Head of caudate nucleus (tissue), 42 donors: ENCODE measurements at regions not wholly inside any gene's neighbourhood (a gene's known extent, or its start where the extent isn't known, plus 50 kb on each side); places are given as distances from the start of the nearest gene placed in this dataset.

Experiments
- DNase-seq, 42 donors: peaks; one replicate each; pipeline versions ENCODE4 v3.0.0 to v3.0.0-alpha.2; 2020 to 2021; ENCODE audit warnings: mixed read lengths in 7 of 42
- intact Hi-C: fragments of 100-400 bp; cut with DNase I; formaldehyde crosslinking; loops from one replicate; pipeline ENCODE4 v1.15.0; 2022

DNA sequence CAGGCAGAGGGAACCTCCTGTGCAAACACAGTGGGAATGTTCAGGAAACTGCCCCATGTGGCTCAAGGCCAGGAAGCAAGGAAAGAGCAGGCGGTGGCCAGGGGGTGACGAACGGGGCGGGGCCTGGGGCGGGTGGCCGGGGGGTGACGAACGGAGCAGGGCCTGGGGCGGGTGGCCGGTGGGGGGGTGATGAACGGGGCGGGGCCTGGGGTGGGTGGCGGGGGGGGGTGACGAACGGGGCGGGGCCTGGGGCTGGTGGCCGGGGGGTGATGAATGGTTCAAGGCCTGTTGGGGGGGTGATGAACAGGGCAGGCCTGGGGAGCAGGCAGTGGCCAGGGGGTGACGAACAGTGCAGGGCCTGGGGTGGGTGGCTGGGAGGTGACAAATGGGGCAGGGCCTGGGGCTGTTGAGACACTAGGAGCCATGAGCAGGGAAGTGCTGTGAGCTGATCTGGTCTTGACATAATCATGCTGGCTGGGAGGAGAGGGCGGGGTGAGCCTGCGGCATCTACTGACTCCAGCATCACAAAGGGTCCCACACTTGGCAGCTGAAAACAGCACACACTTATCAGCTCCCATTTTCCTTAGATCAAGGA is 62.7 kb upstream of the FBRSL1 start:
- intact Hi-C loops = no loop called here
- no peak for DNase-seq

DNA sequence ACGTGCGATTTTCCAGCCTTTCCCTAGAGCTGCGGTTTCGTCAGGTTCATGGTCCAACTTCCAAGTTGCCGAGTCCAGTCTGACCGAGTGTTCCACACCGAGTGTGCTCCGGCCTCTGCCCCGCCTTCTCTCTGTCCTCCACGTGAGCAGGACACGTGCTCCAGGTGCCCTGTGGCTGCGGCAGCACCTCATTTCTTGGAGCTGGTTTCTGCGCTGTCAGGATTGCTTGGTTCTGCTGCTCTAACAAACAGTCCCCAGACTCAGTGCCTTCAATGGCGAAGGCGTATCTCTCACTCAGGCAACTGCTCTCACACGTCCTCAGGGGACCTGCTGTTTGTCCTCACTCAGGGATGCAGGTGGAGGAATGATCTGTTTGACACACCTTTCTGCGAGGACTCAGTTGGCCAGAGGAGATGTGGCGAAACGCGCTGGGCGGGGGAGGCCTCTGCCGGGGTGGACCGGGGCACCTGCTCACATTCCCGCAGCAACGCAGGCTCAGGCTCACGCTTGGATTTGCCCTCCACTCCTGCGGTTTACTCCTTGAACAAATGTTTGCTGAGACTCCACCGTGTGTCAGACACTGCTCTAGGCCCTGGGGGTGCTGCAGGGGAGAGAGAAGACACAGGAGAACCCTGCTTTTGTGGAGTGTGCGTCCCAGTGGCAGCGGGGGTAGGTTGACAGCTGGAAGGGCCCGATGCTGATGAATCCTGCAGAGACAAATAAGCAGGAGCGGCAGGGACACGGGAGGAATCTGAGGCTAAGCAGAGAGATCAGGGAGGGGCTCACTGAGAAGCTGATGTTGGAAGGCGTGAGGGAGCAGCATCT is 63.4 kb upstream of the FBRSL1 start:
- no peak for DNase-seq
- intact Hi-C loops = no loop called here

DNA sequence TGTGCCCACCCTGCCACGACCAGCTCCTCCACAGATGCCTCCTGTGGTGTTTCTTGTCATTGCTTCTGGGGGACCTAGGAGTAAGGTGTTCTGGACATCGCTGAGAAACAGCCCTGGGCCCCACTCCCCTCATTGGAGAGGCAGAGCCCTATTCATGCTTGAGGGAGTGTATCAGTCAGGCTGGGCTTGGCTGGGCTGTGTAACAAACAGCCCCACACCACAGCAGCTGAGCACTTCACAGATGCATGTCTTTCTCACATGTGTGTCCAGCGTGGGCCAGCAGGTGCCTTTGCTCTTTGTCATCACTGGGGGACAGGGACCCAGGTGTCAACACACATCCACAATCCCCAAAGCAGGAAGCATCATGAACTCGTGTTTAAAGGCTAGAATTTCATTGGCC is 65.1 kb upstream of the FBRSL1 start:
- DNase-seq = no peak
- intact Hi-C loops = no loop called here

DNA sequence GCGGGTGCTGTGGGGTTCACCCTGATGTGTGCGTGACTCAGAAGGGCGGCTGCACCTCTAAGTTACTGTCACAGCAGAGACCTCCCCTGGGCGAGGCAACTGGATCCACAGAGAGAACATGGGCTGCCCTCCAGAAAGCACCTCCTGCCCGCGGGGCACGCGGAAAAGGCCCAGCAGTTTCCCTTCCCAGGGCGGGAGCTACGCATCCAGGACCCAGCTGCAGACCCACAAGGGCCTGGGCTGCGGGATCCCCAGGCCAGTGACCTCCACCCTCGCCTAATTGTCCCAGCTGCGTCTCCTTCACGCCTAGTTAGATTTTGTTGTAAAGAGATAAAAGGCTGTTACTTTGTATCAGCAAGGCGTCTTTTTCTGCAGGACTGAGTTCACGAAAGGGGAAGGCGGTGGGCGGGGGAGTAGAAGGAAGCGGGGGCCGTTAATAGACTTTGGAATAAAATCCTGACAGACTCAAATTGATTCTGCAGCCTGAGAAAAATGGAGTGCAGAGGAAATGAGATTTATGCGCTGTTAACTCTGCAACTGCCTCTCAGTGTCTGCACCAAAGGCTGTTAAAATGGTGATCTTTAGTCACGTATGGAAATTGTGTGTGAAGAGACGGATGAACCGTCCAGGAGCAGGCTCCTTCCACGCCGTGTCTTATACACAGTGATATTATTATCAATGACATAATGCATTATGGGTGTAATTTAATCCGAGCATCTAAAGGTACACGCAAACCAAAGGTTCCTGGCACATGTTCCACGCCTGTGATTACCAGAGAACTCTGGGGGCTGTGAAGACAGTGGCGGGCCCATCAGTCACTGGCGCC is 65.9 kb upstream of the FBRSL1 start:
- intact Hi-C loops = no loop called here
- DNase-seq = peak in 39 of 42 donors; percentile 29 to 86 (median 61)

DNA sequence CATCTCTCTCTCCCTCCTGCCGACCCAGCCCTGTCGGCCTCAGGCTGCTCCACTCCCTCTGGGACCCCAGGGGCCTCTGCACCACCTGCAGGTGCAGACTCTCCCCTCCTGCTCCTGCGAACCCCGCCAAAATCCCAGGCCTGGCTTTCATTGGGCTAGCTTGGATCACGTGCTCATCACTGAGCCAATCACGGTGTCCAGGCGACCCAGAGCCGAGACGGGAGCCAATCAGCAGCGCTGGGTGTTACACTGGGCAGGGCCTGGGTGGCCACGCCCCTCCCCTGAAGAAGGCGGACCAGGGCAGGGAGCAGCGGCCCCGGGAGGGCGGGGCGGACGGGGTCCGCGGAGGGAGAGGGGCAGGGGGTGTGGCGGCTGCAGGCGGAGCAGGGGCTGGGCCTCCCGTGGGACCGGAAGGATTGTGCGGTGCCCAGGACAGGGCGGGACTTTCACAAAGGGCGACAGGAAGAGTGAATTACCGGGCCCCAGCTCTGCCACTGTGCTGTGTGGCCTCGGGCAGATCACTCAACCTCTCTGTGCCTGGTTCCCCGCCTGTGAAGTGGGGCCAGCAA is 66.6 kb upstream of the FBRSL1 start:
- peak in 5 of 42 donors; percentile 29 to 41 (median 34) for DNase-seq
- intact Hi-C loops = no loop called here

DNA sequence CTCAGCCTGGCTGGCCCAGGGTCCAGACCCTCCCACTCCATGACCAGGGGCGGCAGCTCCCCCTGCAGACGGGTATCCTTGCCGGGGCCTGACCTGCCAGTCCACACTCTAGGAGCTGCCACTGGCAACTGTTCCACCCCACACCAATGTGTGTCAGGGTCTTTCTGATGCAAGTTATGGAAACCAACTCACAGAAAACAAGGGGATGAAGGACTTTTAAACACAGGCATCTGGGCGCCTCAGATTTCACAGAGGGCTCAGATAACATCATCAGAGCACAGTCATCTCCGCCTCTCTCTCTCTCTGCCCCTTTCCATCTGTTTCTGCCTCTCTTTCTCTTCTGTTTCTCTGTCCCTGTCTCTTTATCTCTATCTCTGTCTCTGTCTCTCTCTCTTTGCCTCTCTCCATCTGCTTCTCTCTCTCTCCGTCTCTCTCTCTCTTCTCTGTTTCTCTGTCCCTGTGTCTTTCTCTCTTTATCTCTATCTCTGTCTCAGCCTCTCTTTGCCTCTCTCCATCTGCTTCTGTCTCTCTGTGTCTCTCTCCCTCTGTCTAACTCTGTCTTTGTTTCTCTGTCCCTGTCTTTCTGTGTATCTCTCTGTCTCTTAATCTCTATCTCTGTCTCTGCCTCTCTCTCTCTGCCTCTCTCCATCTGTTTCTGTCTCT is 67.4 kb upstream of the FBRSL1 start:
- no peak for DNase-seq
- intact Hi-C loops = no loop called here

DNA sequence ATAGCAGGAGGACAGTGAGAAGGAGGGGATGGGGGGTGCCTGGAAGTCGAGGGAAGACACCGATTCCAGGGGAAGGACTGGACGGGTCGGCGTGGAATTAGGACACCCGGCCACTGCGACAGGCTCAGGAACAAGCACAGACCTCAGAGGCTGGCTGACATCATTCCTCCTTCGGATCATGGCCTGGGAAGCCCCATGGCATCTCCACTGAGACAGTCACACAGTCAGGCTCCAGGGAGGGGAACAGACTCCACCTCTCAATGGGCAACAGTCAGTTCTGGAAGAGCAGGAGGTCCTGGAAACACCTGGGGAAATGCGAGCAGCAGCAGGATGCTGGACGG is 67.9 kb upstream of the FBRSL1 start:
- intact Hi-C loops = no loop called here
- no peak for DNase-seq

DNA sequence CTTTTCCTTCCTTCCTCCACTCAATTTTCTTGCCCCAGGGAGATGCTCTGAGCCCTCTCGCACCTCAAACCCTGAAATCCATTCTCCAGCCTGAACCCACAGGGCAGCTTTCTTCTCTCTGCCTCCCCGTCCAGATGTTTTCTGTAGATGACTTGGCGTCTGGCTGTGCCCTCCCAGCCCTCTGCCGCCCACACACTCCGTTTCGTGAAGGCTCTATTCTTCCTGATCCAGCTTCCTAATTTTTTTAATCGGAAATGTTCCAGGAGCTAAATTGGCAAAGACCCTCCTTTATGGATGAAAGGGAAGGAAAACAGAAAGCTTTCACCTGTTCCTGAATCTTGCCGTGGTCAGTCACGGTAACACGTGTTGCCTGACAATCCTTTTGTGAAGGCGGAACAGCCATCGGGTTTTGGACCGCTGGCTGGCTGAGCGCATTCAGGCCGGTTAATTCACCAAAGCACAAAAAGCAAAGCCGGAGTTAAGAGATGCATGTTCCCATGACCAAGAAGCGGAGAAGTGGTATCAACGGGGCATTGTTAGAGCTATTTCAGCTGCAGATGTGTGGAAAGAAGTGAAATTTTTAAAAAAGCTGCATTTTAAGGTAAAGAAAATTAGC is 70.2 kb upstream of the FBRSL1 start:
- intact Hi-C loops = loop anchor here (5.0 to 10.0 kb wide), 2 partner anchors 105 to 193 kb away; partner anchors contain the start of gene LRCOL1
- DNase-seq = peak in 1 of 42 donors; percentile 37

DNA sequence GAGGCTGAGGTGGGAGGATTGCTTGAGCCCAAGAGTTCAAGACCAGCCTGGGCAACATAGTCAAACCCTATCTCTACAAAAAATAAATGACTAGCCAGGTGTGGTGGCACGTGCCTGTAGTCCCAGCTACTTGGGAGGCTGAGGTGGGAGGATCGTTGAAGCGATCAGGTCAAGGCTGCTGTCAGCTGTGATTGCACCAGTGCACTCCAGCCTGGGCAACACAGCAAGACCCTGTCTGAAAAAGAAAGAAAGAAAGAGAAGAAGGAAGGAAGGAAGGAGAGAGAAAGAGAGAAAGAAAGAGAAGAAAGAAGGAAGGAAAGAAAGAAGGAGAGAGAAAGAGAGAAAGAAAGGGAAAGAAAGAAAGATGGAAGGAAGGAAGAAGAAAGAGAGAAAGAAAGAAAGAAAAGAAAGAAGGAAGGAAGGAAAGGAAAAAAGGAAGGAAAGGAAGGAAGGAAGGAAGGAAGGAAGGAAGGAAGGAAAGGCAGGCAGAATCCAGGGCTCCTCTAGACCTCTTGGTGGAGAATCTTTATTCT is 71.5 kb upstream of the FBRSL1 start:
- DNase-seq = no peak
- intact Hi-C loops = loop anchor here (5.0 to 10.0 kb wide), 2 partner anchors 106 to 194 kb away; partner anchors contain the start of gene LRCOL1

DNA sequence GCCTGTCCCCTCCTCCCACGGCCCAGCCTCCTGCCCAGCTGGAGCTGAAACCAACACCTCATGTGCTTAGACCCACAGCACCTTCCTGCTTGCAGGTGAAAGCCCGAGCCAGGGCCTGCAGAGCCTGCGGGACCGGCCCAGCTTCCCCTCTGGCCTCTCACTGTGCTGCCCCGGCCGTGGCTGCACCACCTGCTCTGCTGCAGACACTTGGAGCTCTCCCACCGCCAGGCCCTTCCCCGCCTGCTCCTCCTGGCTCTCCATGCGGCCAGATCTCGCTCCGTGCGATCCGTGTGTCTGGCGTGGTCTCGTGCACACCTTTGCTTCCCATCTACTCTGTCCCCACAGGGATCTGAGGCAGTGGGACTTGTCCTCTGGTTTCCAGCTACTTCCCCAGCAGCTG is 72.2 kb upstream of the FBRSL1 start:
- intact Hi-C loops = loop anchor here (5.0 to 10.0 kb wide), 2 partner anchors 107 to 195 kb away; partner anchors contain the start of gene LRCOL1
- no peak for DNase-seq

DNA sequence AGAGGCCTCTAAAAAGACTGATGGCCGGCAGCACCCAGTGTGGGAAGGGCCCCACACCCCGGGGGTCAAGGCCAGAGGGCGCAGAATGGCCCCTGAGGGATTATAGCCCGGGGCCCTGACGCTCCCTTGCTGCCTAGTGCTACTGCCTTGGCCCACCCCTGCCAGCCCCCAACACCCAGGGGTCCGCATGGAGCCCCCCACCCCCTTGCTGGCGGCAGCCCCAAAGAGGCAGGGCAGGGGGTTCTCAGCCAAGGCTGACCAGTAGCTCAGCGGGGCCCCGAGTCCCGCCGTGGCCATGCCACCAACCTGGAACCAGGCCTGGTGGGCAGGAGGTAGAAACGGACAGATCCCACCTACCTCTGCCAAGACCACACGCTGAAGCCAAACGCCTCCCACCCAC is 73.1 kb upstream of the FBRSL1 start:
- DNase-seq = no peak
- intact Hi-C loops = loop anchor here (5.0 to 10.0 kb wide), 2 partner anchors 108 to 195 kb away; partner anchors contain the start of gene LRCOL1

DNA sequence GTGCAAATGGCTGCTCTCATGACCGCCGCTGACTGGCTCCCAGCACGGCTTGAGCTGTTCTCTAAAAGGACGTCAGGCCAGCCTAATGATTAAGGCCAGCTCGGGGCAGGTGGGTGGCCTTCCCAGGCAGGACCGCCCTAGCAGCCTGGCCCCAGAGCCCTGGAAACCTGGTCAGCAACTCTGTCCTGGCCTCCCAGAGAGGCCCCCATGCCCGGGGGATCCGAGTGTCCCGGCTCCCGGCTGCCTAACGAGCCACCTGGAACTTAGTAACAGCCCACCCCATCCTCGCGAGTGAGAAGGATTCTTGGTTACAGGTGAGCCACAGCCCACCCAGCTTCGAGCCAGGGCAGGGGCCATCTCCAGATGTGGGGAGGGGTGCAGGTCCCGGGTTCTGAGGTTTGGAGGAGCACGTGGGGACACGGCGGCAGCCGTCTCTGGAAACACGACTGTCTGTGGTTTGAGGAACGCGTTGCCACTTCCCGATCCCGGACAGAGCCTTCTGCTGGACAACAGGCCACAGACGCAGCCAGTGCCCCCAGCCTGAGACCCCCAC is 73.8 kb upstream of the FBRSL1 start:
- no peak for DNase-seq
- intact Hi-C loops = loop anchor here (5.0 to 10.0 kb wide), 2 partner anchors 109 to 196 kb away; partner anchors contain the start of gene LRCOL1

DNA sequence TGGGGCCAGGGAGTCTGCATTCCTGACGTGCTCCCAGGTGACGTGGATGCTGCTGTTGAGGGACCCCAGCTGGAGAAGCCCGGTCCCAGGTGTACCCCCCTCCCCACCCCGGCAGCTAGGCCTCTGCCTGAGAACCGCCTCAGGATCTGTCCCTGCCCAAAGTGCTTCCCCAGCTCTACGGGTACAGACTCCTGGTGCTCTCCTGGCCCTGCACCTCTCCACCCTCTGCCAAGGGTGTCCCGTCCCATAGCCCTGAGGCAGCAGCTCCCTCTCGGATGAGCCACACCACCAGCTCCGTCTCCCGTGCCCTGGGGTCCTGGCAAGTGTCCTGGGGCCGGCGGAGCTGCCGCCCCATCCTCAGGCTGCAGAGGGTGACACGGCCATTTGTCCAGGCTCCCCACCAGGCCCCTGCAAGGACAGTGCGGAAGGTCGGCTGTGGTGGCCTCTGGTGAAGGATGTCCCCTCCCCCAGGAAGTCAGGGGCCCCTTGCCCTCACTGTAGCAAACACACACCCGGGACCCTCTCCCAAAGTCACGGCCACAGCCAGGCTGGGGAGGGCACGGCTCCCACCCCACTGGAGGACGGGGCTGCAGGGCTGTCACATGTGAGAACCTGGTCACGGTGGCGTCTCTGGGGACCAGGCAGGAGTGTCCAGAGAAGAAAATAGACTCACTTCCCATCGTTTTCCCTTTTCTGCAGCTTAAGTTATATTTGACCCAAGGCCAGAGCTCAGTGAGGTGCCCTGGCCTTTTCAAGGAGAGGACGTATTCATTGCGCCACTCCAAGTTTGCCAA is 74.4 kb upstream of the FBRSL1 start:
- no peak for DNase-seq
- intact Hi-C loops = loop anchor here (5.0 to 10.0 kb wide), 2 partner anchors 109 to 197 kb away; partner anchors contain the start of gene LRCOL1

DNA sequence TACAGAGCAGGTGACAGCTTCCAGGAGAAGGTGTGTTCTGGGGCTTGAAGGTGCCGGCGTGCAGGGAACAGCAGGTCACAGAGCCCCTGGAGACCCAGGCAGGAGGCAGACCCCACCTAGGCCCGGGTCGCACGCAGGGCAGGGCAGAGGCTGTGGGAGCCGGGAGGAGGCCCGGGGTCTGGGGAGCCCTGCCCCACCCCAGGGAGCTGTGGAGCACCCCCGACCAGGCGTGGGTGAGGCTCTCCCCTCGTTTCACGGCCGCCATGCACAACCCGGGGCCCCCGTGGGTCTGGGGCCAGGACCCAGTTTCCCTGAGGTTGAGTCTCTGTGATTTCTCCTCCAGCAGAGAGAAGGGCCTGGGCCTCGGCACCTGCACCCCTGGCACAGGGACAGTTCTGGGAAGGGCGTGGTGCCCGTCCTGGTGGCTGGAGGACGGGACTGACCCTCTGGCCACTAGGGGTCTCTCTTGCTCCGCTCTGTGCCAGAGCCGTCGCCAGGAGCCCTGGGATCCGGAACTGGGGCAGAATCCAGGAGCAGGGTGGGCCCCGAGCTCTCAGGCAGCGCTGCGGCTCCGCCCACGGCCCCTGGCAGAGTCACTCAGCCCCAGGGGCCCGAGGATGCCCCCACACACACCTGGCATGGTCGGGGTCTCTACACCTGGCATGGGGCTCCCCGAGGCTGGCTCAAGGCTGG is 75.2 kb upstream of the FBRSL1 start:
- peak; percentile 21 to 90 (median 76) for DNase-seq
- intact Hi-C loops = loop anchor here (5.0 to 10.0 kb wide), 2 partner anchors 110 to 198 kb away; partner anchors contain the start of gene LRCOL1

DNA sequence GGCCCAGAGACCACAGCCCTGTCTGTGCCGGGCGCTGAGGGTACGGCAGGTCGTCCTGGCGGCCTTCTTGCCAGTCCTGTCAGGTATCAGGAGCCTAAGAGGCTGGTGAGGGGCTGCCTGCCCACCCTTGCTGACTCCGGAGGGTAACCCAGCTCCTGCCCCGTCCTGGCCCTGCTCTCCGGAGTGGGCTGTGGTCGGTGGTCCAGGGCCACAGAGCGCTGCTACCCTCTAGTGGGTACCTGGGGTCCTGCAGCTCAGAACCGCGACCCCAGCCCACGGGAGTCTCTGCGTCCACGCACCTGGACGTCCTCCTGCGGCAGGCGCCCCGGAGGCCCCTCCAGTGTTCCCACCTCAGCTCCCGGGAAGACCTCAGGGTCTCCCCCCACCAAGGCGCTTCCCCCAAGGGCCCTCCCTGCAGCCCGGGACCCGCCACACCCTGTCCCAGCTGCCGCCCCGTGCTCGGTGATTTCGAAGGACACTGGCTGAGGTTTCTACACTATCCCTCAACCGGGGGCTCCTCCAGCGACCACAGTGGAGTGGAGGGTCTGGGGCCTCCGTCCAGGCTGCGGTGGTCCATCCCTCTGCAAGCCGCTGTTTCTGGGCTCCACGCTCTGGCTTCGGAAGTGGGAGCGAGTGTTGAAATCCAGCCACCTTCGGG is 75.9 kb upstream of the FBRSL1 start:
- DNase-seq = no peak
- intact Hi-C loops = loop anchor here (10.0 kb wide), 1 partner anchor 111 kb away; no protein-coding TSS in a partner anchor

DNA sequence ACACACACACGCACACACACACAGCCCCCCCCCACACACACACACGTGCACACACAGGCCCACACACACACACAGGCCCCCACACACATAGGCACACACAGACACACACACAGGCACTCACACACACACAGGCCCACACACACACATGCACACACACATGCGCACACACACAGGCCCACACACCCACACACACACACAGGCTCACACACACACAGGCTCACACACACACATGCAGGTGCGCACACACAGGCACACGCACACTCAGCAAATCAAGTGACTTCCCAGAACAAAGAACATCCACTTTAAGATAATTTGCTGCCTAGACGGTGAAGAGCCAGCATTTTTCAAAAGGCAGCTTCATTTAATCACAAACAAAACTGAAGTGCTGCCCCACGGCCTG is 78.5 kb upstream of the FBRSL1 start:
- intact Hi-C loops = loop anchor here (10.0 kb wide), 1 partner anchor 113 kb away; no protein-coding TSS in a partner anchor
- DNase-seq = no peak
